Prostate gland (tissue), 2 donors: ENCODE measurements at regions not wholly inside any gene's neighbourhood (a gene's known extent, or its start where the extent isn't known, plus 50 kb on each side); places are given as distances from the start of the nearest gene placed in this dataset.

Experiments
- POLR2A ChIP-seq: fragments of 450-650 bp; IDR thresholded peaks from one replicate; pipeline ENCODE4 v1.6.1; 2016; ENCODE audit warnings: antibody characterized with exemption, mild to moderate bottlenecking
- TF ChIP-seq, protein P1 (sequence below), 4 experiments: fragments of 200-600 bp in 2 of 4; fragments of 450-650 bp in 2 of 4; sonication (generic) in 2 of 4; IDR thresholded peaks; 1 replicate in 3 of 4; 2 replicates in 1 of 4; pipeline ENCODE4 v1.5.1; 2016 to 2019; ENCODE audit warnings: antibody characterized with exemption in 4 of 4, mild to moderate bottlenecking in 2 of 4, moderate library complexity in 2 of 4

DNA sequence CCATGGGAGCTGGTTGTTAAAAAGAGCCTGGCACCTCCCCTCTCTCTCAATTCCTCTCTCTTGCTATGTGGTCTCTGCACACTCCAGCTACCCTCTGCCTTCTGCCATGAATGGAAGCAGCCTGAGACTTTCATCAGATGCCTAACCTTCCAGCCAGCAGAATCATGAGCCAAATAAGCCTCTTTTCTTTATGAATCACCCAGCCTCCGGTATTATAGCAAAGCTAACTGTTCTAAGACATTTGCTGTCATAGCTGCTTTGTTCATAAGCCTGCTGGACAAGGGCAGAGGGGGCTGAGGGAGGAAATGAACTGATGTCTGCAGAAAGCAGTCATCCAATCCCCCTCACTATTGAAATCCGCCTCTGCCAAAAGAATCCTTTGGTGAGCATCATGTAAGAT, 196.7 kb downstream of the ZNF330 start:
- TF ChIP-seq, protein P1, sequence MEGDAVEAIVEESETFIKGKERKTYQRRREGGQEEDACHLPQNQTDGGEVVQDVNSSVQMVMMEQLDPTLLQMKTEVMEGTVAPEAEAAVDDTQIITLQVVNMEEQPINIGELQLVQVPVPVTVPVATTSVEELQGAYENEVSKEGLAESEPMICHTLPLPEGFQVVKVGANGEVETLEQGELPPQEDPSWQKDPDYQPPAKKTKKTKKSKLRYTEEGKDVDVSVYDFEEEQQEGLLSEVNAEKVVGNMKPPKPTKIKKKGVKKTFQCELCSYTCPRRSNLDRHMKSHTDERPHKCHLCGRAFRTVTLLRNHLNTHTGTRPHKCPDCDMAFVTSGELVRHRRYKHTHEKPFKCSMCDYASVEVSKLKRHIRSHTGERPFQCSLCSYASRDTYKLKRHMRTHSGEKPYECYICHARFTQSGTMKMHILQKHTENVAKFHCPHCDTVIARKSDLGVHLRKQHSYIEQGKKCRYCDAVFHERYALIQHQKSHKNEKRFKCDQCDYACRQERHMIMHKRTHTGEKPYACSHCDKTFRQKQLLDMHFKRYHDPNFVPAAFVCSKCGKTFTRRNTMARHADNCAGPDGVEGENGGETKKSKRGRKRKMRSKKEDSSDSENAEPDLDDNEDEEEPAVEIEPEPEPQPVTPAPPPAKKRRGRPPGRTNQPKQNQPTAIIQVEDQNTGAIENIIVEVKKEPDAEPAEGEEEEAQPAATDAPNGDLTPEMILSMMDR (IDR thresholded peaks at IDR 0.05) = no peak
- no peak for TF ChIP-seq POLR2A
